Esophagus (tissue), 2 donors: ENCODE measurements at regions not wholly inside any gene's neighbourhood (a gene's known extent, or its start where the extent isn't known, plus 50 kb on each side); places are given as distances from the start of the nearest gene placed in this dataset.

ENCODE experiments used
- H3K27ac ChIP-seq, 2 donors: one replicate each; pipeline ENCODE4 v1.5.1; 2013; ENCODE audit warnings: low read depth in 2 of 2, mild to moderate bottlenecking in 2 of 2, inconsistent platforms in 1 of 2, low read length in 1 of 2, moderate library complexity in 1 of 2
- H3K27me3 ChIP-seq, 2 donors: one replicate each; pipeline ENCODE4 v1.6.1; 2013; ENCODE audit warnings: low read length in 2 of 2, control low read depth in 1 of 2, mild to moderate bottlenecking in 1 of 2; ENCODE audit not compliant: insufficient read depth in 2 of 2, control insufficient read depth in 1 of 2
- H3K36me3 ChIP-seq, 2 donors: one replicate each; pipeline ENCODE4 v1.6.1; 2013; ENCODE audit warnings: low read length in 1 of 2; ENCODE audit not compliant: control insufficient read depth in 2 of 2, insufficient read depth in 2 of 2
- H3K4me1 ChIP-seq, 2 donors: one replicate each; pipeline ENCODE4 v1.6.1; 2013; ENCODE audit warnings: low read length in 1 of 2; ENCODE audit not compliant: control insufficient read depth in 2 of 2, insufficient read depth in 2 of 2
- H3K4me3 ChIP-seq, 2 donors: one replicate each; pipeline ENCODE4 v1.5.1; 2013; ENCODE audit warnings: low read length in 2 of 2, mild to moderate bottlenecking in 2 of 2, low read depth in 1 of 2, moderate library complexity in 1 of 2
- H3K9me3 ChIP-seq, 2 donors: one replicate each; pipeline ENCODE4 v1.6.1; 2013; ENCODE audit warnings: mild to moderate bottlenecking in 2 of 2, low read depth in 1 of 2, low read length in 1 of 2, moderate library complexity in 1 of 2; ENCODE audit not compliant: control insufficient read depth in 2 of 2, insufficient read depth in 1 of 2
- WGBS, 2 donors: extraction: QIAGEN DNeasy Blood & Tissue Kit; methylation state at CpG; one replicate each; pipeline ENCODE4 v1.1.7; 2013; 5-methylcytosine and 5-hydroxymethylcytosine counted together
- donor health status: healthy with polysubstance abuse.
- donor health status: Bipolar disorder and iron deficiency.

DNA sequence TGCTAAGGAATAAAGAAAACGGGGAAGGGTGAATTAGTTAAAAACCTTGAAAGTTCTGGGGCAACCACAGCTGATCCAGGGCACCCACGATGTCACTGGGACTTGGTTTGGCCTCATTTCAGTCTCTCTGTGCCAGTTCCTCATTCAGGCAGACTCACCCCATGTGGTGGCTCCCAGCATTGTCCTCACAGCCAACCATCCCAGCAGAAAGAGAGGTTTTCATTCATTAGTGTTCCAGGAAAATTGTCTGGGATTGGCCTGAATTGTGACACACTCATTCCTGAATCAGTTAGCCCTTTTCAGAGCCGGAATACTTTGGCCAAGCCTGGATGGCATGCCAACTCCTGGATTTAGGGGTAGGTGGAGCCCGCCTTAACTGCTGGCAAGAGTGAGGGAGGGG lies 367.7 kb downstream of the PRDM2 start:
- H3K27me3 ChIP-seq: peaks cover 0 to 3% of the 10 kb centered on the region in 2 donors
- 65 to 68% methylated on average over 4 of the region's 4 CpGs for WGBS, 2 donors
- no peak overlapping the region for H3K27ac ChIP-seq
- no peak overlapping the region for H3K4me3 ChIP-seq
- no peaks in the 10 kb centered on the region for H3K36me3 ChIP-seq
- no peaks in the 10 kb centered on the region for H3K9me3 ChIP-seq
- H3K4me1 ChIP-seq: no peaks in the 10 kb centered on the region

DNA sequence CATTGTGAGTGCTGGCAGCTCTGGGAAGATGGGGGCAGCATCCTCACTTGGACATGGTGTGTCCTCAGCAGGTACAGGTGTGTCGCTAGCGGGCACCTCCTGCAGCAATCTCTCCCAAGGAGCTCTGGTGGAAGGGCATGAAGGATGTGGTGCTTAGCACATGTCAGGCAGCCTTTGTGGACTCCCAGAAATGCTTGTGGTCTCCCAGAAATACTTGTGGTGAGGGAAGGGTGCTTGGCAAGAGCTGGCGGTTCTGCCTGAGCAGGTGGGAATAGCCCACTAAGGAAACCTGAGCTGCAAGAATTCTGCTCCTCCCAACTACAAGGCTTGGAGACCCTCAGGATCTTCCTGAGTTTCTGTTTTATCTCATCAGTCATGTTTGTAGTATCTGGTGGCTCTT lies 371.6 kb downstream of the PRDM2 start:
- WGBS, 2 donors: 86 to 91% methylated on average over 3 of the region's 3 CpGs
- Histone ChIP-seq H3K27me3 (peaks cover 0 to 3% of the 10 kb centered on the region in 2 donors), H3K4me3 (no peak overlapping the region), H3K4me1 (no peaks in the 10 kb centered on the region), H3K9me3 (no peaks in the 10 kb centered on the region), H3K27ac (no peak overlapping the region), H3K36me3 (no peaks in the 10 kb centered on the region)

DNA sequence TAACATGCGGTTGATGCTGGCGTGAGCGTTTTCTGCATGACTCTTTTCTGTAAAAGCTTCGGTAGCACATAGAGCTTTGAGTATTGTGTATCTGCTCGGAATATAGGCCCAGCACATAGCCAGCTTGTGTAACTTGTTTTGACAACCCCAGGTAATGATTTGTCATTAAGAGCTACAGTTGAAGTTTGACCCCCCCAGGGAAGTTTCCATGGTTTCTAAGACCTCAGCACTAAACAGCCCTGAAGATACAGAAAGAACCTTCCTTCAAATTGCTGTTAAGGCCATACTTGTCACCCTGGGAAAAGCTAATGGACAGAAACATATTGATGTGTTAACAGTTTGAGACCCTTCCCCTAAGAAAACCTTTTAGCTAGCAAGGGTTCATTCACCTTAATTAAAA lies 380.7 kb downstream of the PRDM2 start:
- Histone ChIP-seq H3K9me3 (peaks cover 0 to 2% of the 10 kb centered on the region in 2 donors), H3K27me3 (no peaks in the 10 kb centered on the region), H3K36me3 (no peaks in the 10 kb centered on the region), H3K4me3 (no peak overlapping the region), H3K4me1 (no peaks in the 10 kb centered on the region), H3K27ac (no peak overlapping the region)
- WGBS, 2 donors: 92 to 96% methylated on average over 5 of the region's 5 CpGs

DNA sequence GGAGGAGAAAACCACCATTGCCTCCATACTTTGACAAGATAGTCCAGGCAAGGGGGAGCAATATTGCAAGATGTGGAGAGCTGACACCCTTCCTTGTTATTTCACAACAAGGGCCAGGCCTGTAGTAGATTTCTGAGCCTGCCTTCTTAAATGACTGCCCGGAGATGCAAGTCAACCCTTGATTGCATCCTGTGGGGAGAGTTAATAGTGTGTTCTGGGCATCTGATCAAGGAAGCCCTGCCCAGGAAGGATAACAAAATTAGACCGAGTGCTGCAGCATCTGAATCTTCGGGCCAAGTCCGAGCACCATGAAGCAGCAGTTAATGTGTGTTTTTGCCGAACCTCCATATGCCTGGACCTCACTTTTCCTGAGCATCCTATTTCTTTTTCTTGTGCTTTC lies 382.3 kb downstream of the PRDM2 start:
- Histone ChIP-seq H3K27ac (no peak overlapping the region), H3K36me3 (no peaks in the 10 kb centered on the region), H3K4me3 (no peak overlapping the region), H3K27me3 (no peaks in the 10 kb centered on the region), H3K9me3 (no peaks in the 10 kb centered on the region), H3K4me1 (no peaks in the 10 kb centered on the region)
- whole genome bisulfite sequencing, 2 donors: 66 to 73% methylated on average over 5 of the region's 5 CpGs

DNA sequence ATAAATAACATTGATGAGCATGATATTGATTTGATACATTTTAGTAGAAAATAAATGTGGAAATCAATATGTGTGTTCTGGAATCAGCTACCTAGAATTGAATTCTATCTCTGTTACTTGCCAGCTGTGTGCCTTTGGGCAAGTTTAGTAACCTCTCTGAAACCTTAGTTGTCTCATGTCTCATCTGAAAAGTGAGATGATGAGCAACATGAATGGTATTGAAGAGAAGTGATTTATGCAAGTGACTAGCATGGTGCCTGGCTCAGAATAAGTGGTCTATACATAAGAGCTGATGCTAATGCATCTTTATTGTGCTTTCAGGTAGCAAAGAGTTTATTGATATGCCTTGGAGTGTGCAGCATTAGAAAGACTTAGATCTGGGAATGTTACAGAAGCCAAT lies 383.3 kb downstream of the PRDM2 start:
- Histone ChIP-seq H3K27ac (no peak overlapping the region), H3K27me3 (no peaks in the 10 kb centered on the region)

DNA sequence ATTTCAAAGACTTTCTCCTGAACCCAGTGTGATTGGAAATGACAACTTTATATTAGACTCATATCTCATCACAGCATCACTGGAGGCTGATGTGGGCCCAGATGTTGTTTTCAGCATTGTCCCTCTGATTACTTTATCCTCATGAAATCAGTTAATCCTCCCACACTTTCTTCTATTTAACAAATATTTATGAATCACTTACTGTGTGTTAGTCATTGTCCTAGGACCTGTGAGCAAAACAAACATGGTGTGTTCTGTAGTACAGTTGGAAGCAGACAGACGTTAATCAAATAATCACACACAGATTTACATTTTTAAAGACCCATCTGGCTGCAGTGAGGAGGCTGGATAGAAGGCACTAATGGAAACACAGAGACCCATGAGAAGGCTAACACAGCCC lies 383.7 kb downstream of the PRDM2 start:
- WGBS, 2 donors: 24 to 33% methylated on average over 1 of the region's 1 CpG
- Histone ChIP-seq H3K4me1 (no peaks in the 10 kb centered on the region), H3K36me3 (no peaks in the 10 kb centered on the region), H3K27ac (no peak overlapping the region), H3K27me3 (no peaks in the 10 kb centered on the region), H3K9me3 (no peaks in the 10 kb centered on the region), H3K4me3 (no peak overlapping the region)

More for the DNA sequence above, 383.3 kb downstream of the PRDM2 start:
- Histone ChIP-seq H3K36me3 (no peaks in the 10 kb centered on the region), H3K4me3 (no peak overlapping the region), H3K4me1 (no peaks in the 10 kb centered on the region), H3K9me3 (no peaks in the 10 kb centered on the region)

DNA sequence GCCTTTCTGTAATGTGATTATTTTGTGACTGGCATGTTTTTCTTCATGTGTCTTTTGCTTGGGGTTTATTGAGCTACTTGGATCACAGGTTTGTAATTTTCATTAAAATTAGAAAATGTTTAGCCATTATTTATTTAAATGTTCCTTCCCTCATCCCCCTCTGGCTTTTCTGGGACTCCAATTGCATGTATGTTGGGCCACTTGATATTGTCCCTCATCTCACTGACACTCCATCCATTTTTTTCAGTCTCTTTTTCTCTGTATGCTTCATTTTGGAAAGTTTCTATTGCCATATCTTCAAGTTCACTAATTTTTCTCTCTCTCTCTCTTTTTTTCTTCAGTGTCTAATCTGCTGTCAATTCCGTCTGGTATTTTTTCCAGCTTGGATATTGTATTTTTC lies 390.1 kb downstream of the PRDM2 start:
- 87 to 94% methylated on average over 1 of the region's 1 CpG for WGBS, 2 donors
- Histone ChIP-seq H3K4me3 (no peak overlapping the region), H3K4me1 (no peaks in the 10 kb centered on the region), H3K9me3 (no peaks in the 10 kb centered on the region), H3K27me3 (no peaks in the 10 kb centered on the region), H3K36me3 (no peaks in the 10 kb centered on the region), H3K27ac (no peak overlapping the region)

DNA sequence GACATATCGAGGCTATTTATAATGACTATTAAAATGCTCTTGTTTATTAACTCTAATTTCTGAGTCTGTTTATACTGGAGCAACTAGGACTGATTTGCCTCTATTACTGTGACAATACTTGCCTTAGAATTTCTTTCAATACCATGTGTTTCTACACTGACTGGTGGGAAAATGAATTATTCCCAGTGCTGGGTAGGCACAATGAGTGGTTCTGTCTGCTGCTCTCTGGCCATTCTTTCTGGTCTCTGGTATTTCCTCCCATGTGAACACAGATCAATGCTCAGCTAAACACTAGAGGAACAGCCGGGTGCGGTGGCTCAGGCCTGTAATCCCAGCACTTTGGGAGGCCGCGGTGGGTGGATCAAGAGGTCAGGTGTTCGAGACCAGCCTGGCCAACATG lies 390.5 kb downstream of the PRDM2 start:
- Histone ChIP-seq H3K27me3 (no peaks in the 10 kb centered on the region), H3K4me3 (no peak overlapping the region), H3K9me3 (no peaks in the 10 kb centered on the region), H3K36me3 (no peaks in the 10 kb centered on the region), H3K27ac (no peak overlapping the region), H3K4me1 (no peaks in the 10 kb centered on the region)
- 89 to 92% methylated on average over 6 of the region's 6 CpGs for WGBS, 2 donors

DNA sequence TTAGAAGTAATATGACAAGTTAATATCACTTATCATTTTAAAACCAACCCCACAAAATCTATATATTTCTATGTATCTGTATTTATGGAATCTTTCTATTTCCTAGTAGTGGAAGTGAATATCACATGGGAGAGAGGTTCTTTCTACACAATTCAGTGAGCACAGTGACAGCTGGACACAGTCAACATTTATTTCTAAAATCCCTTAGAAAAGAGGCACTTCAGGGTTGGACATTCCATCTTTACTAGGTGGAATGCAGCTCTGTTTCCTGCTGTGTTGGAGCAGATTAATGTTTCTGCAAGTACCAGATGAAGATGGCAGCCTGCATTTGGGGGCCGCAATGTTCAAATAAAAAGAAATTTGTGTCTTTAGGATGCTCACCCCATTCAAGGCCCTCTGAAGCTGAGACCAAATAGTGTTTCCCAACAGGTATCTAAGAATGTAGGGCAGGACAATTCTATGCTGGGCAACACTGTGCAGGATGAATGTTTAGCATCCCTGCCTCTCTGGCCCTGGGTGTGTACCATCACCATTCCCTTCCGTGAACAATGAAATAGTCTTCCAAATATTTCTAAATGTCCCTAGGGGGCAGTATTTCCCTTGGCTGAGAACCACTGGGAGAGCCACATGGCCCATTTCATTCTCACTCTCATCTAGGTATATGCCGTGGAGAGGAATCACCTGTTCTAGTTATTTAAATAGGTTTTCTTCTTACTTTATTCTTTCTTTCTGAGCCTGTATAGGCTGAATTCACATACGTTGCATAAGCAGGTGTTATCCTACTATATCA lies 394.8 kb downstream of the PRDM2 start:
- Histone ChIP-seq H3K9me3 (peaks cover 0 to 2% of the 10 kb centered on the region in 2 donors), H3K27me3 (no peaks in the 10 kb centered on the region), H3K4me3 (no peak overlapping the region), H3K27ac (no peak overlapping the region), H3K36me3 (no peaks in the 10 kb centered on the region), H3K4me1 (no peaks in the 10 kb centered on the region)
- 61 to 62% methylated on average over 4 of the region's 4 CpGs for WGBS, 2 donors

DNA sequence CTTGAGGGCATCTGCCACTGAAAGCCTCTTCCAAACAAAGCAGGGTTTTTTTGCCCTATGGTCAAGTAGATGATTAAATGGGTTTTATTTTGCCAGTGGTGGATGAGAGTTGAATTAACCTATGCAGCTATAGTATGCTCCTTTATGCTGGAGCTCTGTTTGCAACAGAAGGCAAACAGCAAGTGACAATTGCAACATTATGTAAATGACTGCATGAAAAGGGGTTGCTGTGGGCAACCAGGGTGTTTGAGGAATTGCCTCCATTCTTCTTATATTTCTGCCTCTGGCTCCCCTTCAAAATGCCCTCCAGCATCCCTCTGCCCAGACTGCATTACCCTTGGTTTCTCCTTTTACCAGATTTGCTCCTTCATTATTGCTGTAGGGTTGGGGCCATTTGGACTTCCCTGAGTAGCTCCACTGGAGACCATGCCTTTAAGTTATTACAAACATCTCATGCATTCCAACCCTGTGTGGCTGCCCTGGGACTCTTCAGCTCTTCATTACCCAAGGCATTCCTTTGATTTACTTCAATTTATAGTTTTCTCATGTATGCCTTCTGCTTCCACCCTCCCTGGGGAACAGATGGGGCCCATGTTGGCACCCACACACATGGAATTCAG lies 398.4 kb downstream of the PRDM2 start:
- peaks cover 0 to 2% of the 10 kb centered on the region in 2 donors for H3K9me3 ChIP-seq
- H3K4me1 ChIP-seq: no peaks in the 10 kb centered on the region
- no peaks in the 10 kb centered on the region for H3K27me3 ChIP-seq
- H3K4me3 ChIP-seq: no peak overlapping the region
- no peaks in the 10 kb centered on the region for H3K36me3 ChIP-seq
- H3K27ac ChIP-seq: no peak overlapping the region
